Activated CD8-positive, alpha-beta memory T cell treated with anti-CD3 and anti-CD28 coated beads, Interleukin-2, amount 10 ng/mL, durations not matched to agents 7 days and 5 days (primary cell): ENCODE measurements at regions not wholly inside any gene's neighbourhood (a gene's known extent, or its start where the extent isn't known, plus 50 kb on each side); places are given as distances from the start of the nearest gene placed in this dataset.
"Not testable (repeated sequence)": the region's sequence is repeated elsewhere in the genome, so short reads cannot be mapped to it uniquely, and the experiment has no call there.

Experiments
- ATAC-seq: fragments of 150-1000 bp; cut with Tn5 transposase; one replicate; pipeline ENCODE4 v1.10.0; 2021; ENCODE audit warnings: moderate library complexity
- CTCF ChIA-PET: fragments of 350-600 bp; sonication (Branson Sonifier 250); formaldehyde crosslinking; loops from one replicate; lab custom pipeline; 2021; ENCODE audit warnings: antibody characterized with exemption; lab: Charles Lee
- DNase-seq: peaks from one replicate; pipeline ENCODE4 v3.0.0-alpha.2; 2020
- H3K27ac Mint-ChIP-seq: one replicate; pipeline ENCODE4 v1.8.0; 2021; ENCODE audit warnings: mild to moderate bottlenecking, mixed read lengths
- H3K27me3 Mint-ChIP-seq: one replicate; pipeline ENCODE4 v1.8.0; 2021; ENCODE audit warnings: mixed read lengths
- H3K36me3 Mint-ChIP-seq: one replicate; pipeline ENCODE4 v1.8.0; 2021; ENCODE audit warnings: mild to moderate bottlenecking, mixed read lengths
- H3K4me1 Mint-ChIP-seq: one replicate; pipeline ENCODE4 v1.8.0; 2021; ENCODE audit warnings: mixed read lengths
- H3K4me3 Mint-ChIP-seq: one replicate; pipeline ENCODE4 v1.8.0; 2021; ENCODE audit warnings: mild to moderate bottlenecking, moderate library complexity, mixed read lengths
- H3K9me3 Mint-ChIP-seq: one replicate; pipeline ENCODE4 v1.8.0; 2022; ENCODE audit warnings: low read depth, mixed read lengths

GRCh38 chr7:85681241-85681640 is 494.4 kb upstream of the SEMA3D start:
- Mint-ChIP-seq H3K36me3 (no peaks in the 10 kb centered on the region), H3K4me1 (no peaks in the 10 kb centered on the region), H3K27me3 (no peaks in the 10 kb centered on the region), H3K9me3 (peaks cover 9% of the 10 kb centered on the region), H3K4me3 (no peak overlapping the region), H3K27ac (no peak overlapping the region)
- no peak for ATAC-seq
- DNase-seq = no peak
- CTCF ChIA-PET = no interaction called here

- H3K27me3 Mint-ChIP-seq, DNase-seq, H3K36me3 Mint-ChIP-seq, H3K4me1 Mint-ChIP-seq, CTCF ChIA-PET, H3K4me3 Mint-ChIP-seq, ATAC-seq, H3K27ac Mint-ChIP-seq: not testable (repeated sequence)
- peaks cover 13% of the 10 kb centered on the region for H3K9me3 Mint-ChIP-seq
These were observed 488.2 kb upstream of the SEMA3D start for GRCh38 chr7:85675093-85675492.

GRCh38 chr7:85673876-85674275 is 487.0 kb upstream of the SEMA3D start:
- Mint-ChIP-seq H3K27me3 (no peaks in the 10 kb centered on the region), H3K36me3 (no peaks in the 10 kb centered on the region), H3K9me3 (peaks cover 8% of the 10 kb centered on the region), H3K27ac (no peak overlapping the region), H3K4me3 (no peak overlapping the region), H3K4me1 (no peaks in the 10 kb centered on the region)
- ATAC-seq (no peak), DNase-seq (no peak)
- CTCF ChIA-PET = no interaction called here

GRCh38 chr7:85669225-85669624 is 482.4 kb upstream of the SEMA3D start:
- CTCF ChIA-PET = no interaction called here
- Mint-ChIP-seq H3K4me1 (no peaks in the 10 kb centered on the region), H3K4me3 (no peak overlapping the region), H3K9me3 (peaks cover 4% of the 10 kb centered on the region), H3K27ac (no peak overlapping the region), H3K36me3 (no peaks in the 10 kb centered on the region), H3K27me3 (no peaks in the 10 kb centered on the region)
- no peak for ATAC-seq
- DNase-seq = no peak

GRCh38 chr7:85664341-85664740 is 477.5 kb upstream of the SEMA3D start:
- Mint-ChIP-seq H3K4me1 (no peaks in the 10 kb centered on the region), H3K27ac (no peak overlapping the region), H3K36me3 (no peaks in the 10 kb centered on the region), H3K4me3 (no peak overlapping the region), H3K9me3 (peaks cover 3% of the 10 kb centered on the region), H3K27me3 (no peaks in the 10 kb centered on the region)
- CTCF ChIA-PET = no interaction called here
- ATAC-seq = no peak
- DNase-seq = no peak

GRCh38 chr7:85659364-85659763 is 472.5 kb upstream of the SEMA3D start:
- Mint-ChIP-seq H3K4me1 (no peaks in the 10 kb centered on the region), H3K27ac (no peak overlapping the region), H3K27me3 (no peaks in the 10 kb centered on the region), H3K36me3 (no peaks in the 10 kb centered on the region), H3K9me3 (peaks cover 3% of the 10 kb centered on the region), H3K4me3 (no peak overlapping the region)
- CTCF ChIA-PET = no interaction called here
- ATAC-seq = no peak
- no peak for DNase-seq

GRCh38 chr7:85655252-85655651 is 468.4 kb upstream of the SEMA3D start:
- H3K9me3 Mint-ChIP-seq = no peaks in the 10 kb centered on the region
- H3K4me1 Mint-ChIP-seq = no peaks in the 10 kb centered on the region
- CTCF ChIA-PET = no interaction called here
- no peak overlapping the region for H3K27ac Mint-ChIP-seq
- no peak overlapping the region for H3K4me3 Mint-ChIP-seq
- no peak for DNase-seq
- no peaks in the 10 kb centered on the region for H3K36me3 Mint-ChIP-seq
- no peaks in the 10 kb centered on the region for H3K27me3 Mint-ChIP-seq
- ATAC-seq = no peak

GRCh38 chr7:85644272-85644671 is 457.4 kb upstream of the SEMA3D start:
- Mint-ChIP-seq H3K4me1 (no peaks in the 10 kb centered on the region), H3K9me3 (peaks cover 2% of the 10 kb centered on the region), H3K36me3 (no peaks in the 10 kb centered on the region), H3K27ac (no peak overlapping the region), H3K27me3 (no peaks in the 10 kb centered on the region), H3K4me3 (no peak overlapping the region)
- no peak for ATAC-seq
- DNase-seq = no peak
- CTCF ChIA-PET = no interaction called here

- CTCF ChIA-PET = no interaction called here
- DNase-seq (no peak), ATAC-seq (no peak)
- H3K36me3 Mint-ChIP-seq = no peaks in the 10 kb centered on the region
- H3K4me3 Mint-ChIP-seq = no peak overlapping the region
- no peaks in the 10 kb centered on the region for H3K27me3 Mint-ChIP-seq
- H3K4me1 Mint-ChIP-seq = no peaks in the 10 kb centered on the region
- H3K27ac Mint-ChIP-seq = no peak overlapping the region
- H3K9me3 Mint-ChIP-seq = peaks cover 2% of the 10 kb centered on the region
These were observed 454.5 kb upstream of the SEMA3D start for GRCh38 chr7:85641331-85641730.

GRCh38 chr7:85638394-85638793 is 451.5 kb upstream of the SEMA3D start:
- H3K27me3 Mint-ChIP-seq = no peaks in the 10 kb centered on the region
- no peak for DNase-seq
- ATAC-seq = no peak
- CTCF ChIA-PET = no interaction called here
- peaks cover 3% of the 10 kb centered on the region for H3K9me3 Mint-ChIP-seq
- no peaks in the 10 kb centered on the region for H3K4me1 Mint-ChIP-seq
- H3K27ac Mint-ChIP-seq = no peak overlapping the region
- no peak overlapping the region for H3K4me3 Mint-ChIP-seq
- no peaks in the 10 kb centered on the region for H3K36me3 Mint-ChIP-seq

- Mint-ChIP-seq H3K4me3 (no peak overlapping the region), H3K27me3 (no peaks in the 10 kb centered on the region), H3K9me3 (peaks cover 3% of the 10 kb centered on the region), H3K4me1 (no peaks in the 10 kb centered on the region), H3K36me3 (no peaks in the 10 kb centered on the region), H3K27ac (no peak overlapping the region)
- no peak for ATAC-seq
- DNase-seq = no peak
- CTCF ChIA-PET = no interaction called here
These were observed 448.1 kb upstream of the SEMA3D start for GRCh38 chr7:85634951-85635350.

GRCh38 chr7:85630904-85631600 is 444.2 kb upstream of the SEMA3D start:
- no peaks in the 10 kb centered on the region for H3K4me1 Mint-ChIP-seq
- no peak overlapping the region for H3K4me3 Mint-ChIP-seq
- peaks cover 3% of the 10 kb centered on the region for H3K9me3 Mint-ChIP-seq
- H3K27me3 Mint-ChIP-seq = no peaks in the 10 kb centered on the region
- CTCF ChIA-PET = no interaction called here
- no peak for DNase-seq
- H3K36me3 Mint-ChIP-seq = no peaks in the 10 kb centered on the region
- no peak for ATAC-seq
- H3K27ac Mint-ChIP-seq = no peak overlapping the region

GRCh38 chr7:85627791-85628586 is 441.1 kb upstream of the SEMA3D start:
- Mint-ChIP-seq H3K4me1 (no peaks in the 10 kb centered on the region), H3K27ac (no peak overlapping the region), H3K4me3 (no peak overlapping the region), H3K27me3 (no peaks in the 10 kb centered on the region), H3K36me3 (no peaks in the 10 kb centered on the region), H3K9me3 (no peaks in the 10 kb centered on the region)
- CTCF ChIA-PET = no interaction called here
- no peak for ATAC-seq
- DNase-seq = no peak

GRCh38 chr7:85622059-85622458 is 435.2 kb upstream of the SEMA3D start:
- no peak for ATAC-seq
- Mint-ChIP-seq H3K27me3 (no peaks in the 10 kb centered on the region), H3K4me1 (no peaks in the 10 kb centered on the region), H3K36me3 (no peaks in the 10 kb centered on the region), H3K27ac (no peak overlapping the region), H3K4me3 (no peak overlapping the region), H3K9me3 (no peaks in the 10 kb centered on the region)
- DNase-seq = no peak
- CTCF ChIA-PET = no interaction called here
